Pancreas (tissue), 10 donors: ENCODE measurements at regions not wholly inside any gene's neighbourhood (a gene's known extent, or its start where the extent isn't known, plus 50 kb on each side); places are given as distances from the start of the nearest gene placed in this dataset.

Experiments used
- ATAC-seq, 4 donors: fragments of 200-7000 bp; cut with Tn5 transposase; one replicate each; pipeline versions ENCODE4 v1.8.0 to v1.9.1; 2020; ENCODE audit warnings: mild to moderate bottlenecking in 4 of 4, moderate library complexity in 4 of 4
- DNase-seq, 6 donors: peaks; one replicate each; pipeline ENCODE4 v3.0.0-alpha.2; 2020
- FAIRE-seq: peaks from 2 replicates; lab custom pipeline; 2012; peaks lifted over from hg19 to GRCh38; lab: Jason Lieb, UNC
- H3K27ac ChIP-seq, 4 donors: fragments of 200-600 bp; sonication (generic); 1 replicate in 3 of 4; 2 replicates in 1 of 4; pipeline versions ENCODE4 v1.5.0 to v1.8.0; 2020
- H3K27me3 ChIP-seq, 4 donors: fragments of 200-600 bp; one replicate each; pipeline ENCODE4 v1.8.0; 2021
- H3K36me3 ChIP-seq, 3 donors: fragments of 200-600 bp; sonication (generic) in 1 of 3; one replicate each; pipeline versions ENCODE4 v1.5.0 to v1.8.0; 2020 to 2021
- H3K4me1 ChIP-seq, 3 donors: fragments of 200-600 bp; one replicate each; pipeline ENCODE4 v1.8.0; 2021
- H3K4me3 ChIP-seq, 4 donors: fragments of 200-600 bp; sonication (generic) in 2 of 4; one replicate each; pipeline versions ENCODE4 v1.5.0 to v1.8.0; 2020 to 2021
- H3K9me3 ChIP-seq, 4 donors: fragments of 200-600 bp; one replicate each; pipeline ENCODE4 v1.8.0; 2021
- WGBS, 2 donors: extraction: QIAGEN DNeasy Blood & Tissue Kit; methylation state at CpG; one replicate each; pipeline ENCODE4 v1.1.7; 2013; 5-methylcytosine and 5-hydroxymethylcytosine counted together
- intact Hi-C, 3 donors: fragments of 100-400 bp; cut with DNase I; formaldehyde crosslinking; loops; one replicate each; pipeline versions ENCODE4 v1.11.1 to v1.14.2; 2022
- TF ChIP-seq, protein P1 (sequence below), 4 donors: fragments of 200-600 bp; sonication (generic) in 3 of 4; IDR thresholded peaks; one replicate each; pipeline versions ENCODE4 v1.5.0 to v1.8.0; 2021; ENCODE audit warnings: antibody characterized with exemption in 4 of 4
- donor health status: healthy with polysubstance abuse.
- donor health status: DM: no; HTN: no; CAD: no; lungs with moderate emphysema.
- donor health status: DM: no; HTN: no; CAD: no.
- donor health status: control.
- donor health status: control.
- donor health status: Bipolar disorder and iron deficiency.
- donor health status: DM: yes; HTN: yes; CAD: no.
- donor health status: DM: no; HTN: no; CAD: no.
- donor health status: DM: no; HTN: no; CAD: no.
- donor health status: DM: yes; HTN: yes; CAD: no.

DNA sequence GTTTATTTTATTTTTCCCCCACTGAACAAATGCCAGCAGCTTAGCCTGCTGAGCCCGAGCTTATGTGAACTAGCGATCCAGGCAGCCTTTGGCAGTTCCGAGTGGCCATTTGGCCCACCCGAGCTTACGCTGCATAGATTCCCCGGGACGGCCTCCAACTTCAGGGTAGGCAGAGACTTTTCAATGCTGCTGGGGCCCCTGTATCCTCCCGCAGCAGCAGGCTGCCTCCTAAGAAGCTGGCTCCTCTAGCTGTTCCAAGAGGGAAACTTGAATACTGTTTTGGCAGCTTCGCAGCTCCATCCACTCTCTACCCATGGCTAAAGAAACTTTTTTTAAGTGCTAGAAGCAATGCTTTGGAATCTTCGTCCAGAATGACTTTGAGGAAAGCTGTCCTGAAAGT lies 295.2 kb downstream of the SS18 start:
- Histone ChIP-seq H3K27me3 (no peaks in the 10 kb centered on the region), H3K4me1 (no peaks in the 10 kb centered on the region), H3K4me3 (no peak overlapping the region), H3K27ac (no peak overlapping the region), H3K9me3 (no peaks in the 10 kb centered on the region), H3K36me3 (no peaks in the 10 kb centered on the region)
- DNase-seq (no peak), ATAC-seq (no peak), FAIRE-seq (no peak)
- TF ChIP-seq, protein P1, sequence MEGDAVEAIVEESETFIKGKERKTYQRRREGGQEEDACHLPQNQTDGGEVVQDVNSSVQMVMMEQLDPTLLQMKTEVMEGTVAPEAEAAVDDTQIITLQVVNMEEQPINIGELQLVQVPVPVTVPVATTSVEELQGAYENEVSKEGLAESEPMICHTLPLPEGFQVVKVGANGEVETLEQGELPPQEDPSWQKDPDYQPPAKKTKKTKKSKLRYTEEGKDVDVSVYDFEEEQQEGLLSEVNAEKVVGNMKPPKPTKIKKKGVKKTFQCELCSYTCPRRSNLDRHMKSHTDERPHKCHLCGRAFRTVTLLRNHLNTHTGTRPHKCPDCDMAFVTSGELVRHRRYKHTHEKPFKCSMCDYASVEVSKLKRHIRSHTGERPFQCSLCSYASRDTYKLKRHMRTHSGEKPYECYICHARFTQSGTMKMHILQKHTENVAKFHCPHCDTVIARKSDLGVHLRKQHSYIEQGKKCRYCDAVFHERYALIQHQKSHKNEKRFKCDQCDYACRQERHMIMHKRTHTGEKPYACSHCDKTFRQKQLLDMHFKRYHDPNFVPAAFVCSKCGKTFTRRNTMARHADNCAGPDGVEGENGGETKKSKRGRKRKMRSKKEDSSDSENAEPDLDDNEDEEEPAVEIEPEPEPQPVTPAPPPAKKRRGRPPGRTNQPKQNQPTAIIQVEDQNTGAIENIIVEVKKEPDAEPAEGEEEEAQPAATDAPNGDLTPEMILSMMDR (IDR thresholded peaks at IDR 0.05), result no peak
- WGBS, 2 donors, result 68 to 70% methylated on average over 10 of the region's 10 CpGs
- intact Hi-C loops, result no loop called here

DNA sequence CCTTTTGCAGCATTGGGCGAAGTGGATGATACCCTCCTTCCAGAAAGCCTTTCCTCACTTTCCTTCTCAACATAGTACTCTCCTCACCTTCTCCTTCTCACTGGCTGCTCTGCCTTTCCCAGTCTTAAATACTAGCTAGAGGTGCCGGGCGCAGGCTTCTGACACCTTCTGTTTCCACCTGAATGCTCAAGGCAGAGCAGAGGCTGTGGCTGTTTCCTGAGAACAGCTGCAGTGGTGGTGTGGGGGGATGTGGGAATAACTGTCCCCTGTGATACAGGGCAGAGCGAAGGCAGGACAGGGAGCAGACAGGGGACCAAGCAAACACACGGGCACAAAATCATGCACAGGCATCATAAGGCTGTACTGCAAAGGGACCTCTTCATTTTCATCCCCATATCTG lies 303.1 kb downstream of the SS18 start:
- WGBS, 2 donors, result 77 to 78% methylated on average over 5 of the region's 5 CpGs
- intact Hi-C loops, result no loop called here
- H3K36me3 ChIP-seq, result no peaks in the 10 kb centered on the region

DNA sequence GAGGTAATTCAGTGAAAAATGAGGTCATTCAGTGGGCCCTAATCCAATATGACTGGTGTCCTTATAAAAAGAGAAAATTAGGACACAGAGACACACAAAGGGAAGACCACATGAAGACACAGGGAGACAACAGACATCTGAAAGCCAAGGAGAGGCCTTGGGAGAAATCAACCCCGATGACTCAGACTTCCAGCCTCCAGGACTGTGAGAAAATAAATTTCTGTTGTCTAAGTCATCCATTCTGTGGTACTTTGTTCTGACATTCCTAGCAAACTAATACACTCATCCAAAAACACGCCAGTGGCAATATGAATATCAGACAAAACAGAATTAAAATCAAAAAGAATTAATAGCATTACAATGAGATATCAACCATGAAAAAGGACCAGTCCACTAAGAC lies 303.7 kb downstream of the SS18 start:
- ATAC-seq, result no peak
- intact Hi-C loops, result no loop called here
- TF ChIP-seq, protein P1 (IDR thresholded peaks at IDR 0.05), result no peak
- FAIRE-seq, result no peak
- Histone ChIP-seq H3K4me3 (no peak overlapping the region), H3K36me3 (no peaks in the 10 kb centered on the region), H3K27me3 (no peaks in the 10 kb centered on the region), H3K27ac (no peak overlapping the region), H3K4me1 (no peaks in the 10 kb centered on the region), H3K9me3 (no peaks in the 10 kb centered on the region)
- no peak for DNase-seq
- 61 to 62% methylated on average over 2 of the region's 2 CpGs for WGBS, 2 donors

More for the DNA sequence above, 303.1 kb downstream of the SS18 start:
- DNase-seq (no peak), ATAC-seq (no peak), FAIRE-seq (no peak)
- Histone ChIP-seq H3K4me3 (no peak overlapping the region), H3K27me3 (no peaks in the 10 kb centered on the region), H3K9me3 (no peaks in the 10 kb centered on the region), H3K27ac (no peak overlapping the region), H3K4me1 (no peaks in the 10 kb centered on the region)
- TF ChIP-seq, protein P1 (IDR thresholded peaks at IDR 0.05), result no peak

DNA sequence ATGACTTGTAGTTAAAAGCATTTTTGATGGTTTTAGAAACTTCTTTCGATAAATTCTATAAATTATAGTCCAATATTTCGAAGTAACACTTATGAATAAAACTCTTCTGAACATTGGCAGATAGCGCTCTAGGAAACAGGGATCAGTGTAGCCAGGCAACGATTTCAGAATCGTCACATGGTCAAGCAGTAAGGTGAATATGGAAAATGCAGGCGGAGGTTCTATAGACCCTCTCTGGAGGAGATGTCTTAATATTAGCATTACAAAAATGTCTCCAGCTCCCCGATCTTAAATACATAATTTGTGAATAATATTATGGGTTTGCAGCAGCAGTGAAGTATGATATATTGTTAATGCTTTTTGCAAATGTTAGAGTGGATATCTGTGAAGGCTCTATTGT lies 310.3 kb downstream of the SS18 start:
- DNase-seq (no peak), ATAC-seq (no peak), FAIRE-seq (no peak)
- Histone ChIP-seq H3K36me3 (no peaks in the 10 kb centered on the region), H3K27me3 (no peaks in the 10 kb centered on the region), H3K27ac (no peak overlapping the region), H3K4me3 (no peak overlapping the region), H3K9me3 (no peaks in the 10 kb centered on the region), H3K4me1 (no peaks in the 10 kb centered on the region)
- TF ChIP-seq, protein P1 (IDR thresholded peaks at IDR 0.05), result no peak
- intact Hi-C loops, result no loop called here
- WGBS, 2 donors, result 53 to 68% methylated on average over 7 of the region's 7 CpGs

DNA sequence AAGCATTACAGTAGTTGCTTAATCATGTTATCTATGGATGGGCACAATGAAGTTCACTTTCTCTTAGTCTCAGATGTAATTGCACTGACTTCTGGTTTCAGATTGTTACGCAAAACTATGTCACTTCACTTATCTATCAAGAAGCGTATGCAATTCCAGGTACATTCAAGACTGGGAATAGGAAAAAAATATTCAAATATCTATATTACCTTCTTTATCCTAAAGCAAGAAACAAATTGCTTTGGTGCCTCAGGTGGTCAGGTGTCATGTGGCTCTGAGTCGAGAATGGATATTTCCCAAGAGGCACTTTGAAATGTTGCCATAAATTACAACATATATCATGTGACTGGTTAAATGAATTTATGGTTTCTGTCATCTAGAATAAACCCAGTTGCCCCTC lies 318.6 kb downstream of the SS18 start:
- no peak for FAIRE-seq
- Histone ChIP-seq H3K4me1 (no peaks in the 10 kb centered on the region), H3K27me3 (peaks cover 0 to 3% (median 0%) of the 10 kb centered on the region in 4 donors), H3K4me3 (no peak overlapping the region), H3K9me3 (no peaks in the 10 kb centered on the region), H3K36me3 (no peaks in the 10 kb centered on the region), H3K27ac (no peak overlapping the region)
- intact Hi-C loops, result no loop called here
- 78 to 87% methylated on average over 3 of the region's 3 CpGs for WGBS, 2 donors
- TF ChIP-seq, protein P1 (IDR thresholded peaks at IDR 0.05), result no peak
- no peak for ATAC-seq
- no peak for DNase-seq
